ENCODE measurements at regions not wholly inside any gene's neighbourhood (a gene's known extent, or its start where the extent isn't known, plus 50 kb on each side); places are given as distances from the start of the nearest gene placed in this dataset.

DNA sequence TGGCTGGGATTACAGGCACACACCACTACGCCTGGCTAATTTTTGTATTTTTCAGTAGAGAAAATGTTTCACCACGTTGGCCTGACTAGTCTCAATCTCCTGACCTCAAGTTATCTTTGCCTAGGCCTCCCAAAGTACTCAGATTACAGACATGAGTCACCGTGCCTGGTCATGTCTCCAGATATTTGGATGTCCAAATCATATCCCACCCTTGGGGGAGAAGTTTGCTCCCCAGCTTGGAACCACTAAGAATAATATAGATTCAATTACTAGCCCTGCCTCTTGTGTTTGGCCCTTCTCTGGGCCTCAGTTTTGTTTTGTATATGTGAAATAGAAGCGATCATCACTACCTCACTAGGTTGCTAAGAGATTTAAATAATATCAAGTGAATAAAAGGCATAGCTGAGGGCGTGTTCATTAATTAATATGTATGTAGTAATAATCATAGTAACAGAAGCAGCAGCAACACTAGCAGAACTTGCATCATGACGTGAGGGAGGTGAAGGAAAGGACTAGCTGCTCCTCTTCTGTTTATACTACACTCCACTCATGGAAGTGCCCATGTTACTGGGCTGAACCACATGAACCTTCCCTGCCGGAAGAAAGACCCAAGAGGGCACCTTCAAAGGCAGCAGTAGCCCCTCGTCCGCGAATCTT is 253.6 kb upstream of the XYLT1 start:
- no peak overlapping the region for H3K27ac ChIP-seq (ENCODE audit: extremely low read depth, low read depth, low read length)
- H3K4me1 ChIP-seq (ENCODE audit: control insufficient read depth, insufficient read depth, low read length) = no peaks in the 10 kb centered on the region
- POLR2A ChIA-PET = no interaction called here
- H3K9me3 ChIP-seq (ENCODE audit: control insufficient read depth, insufficient read depth, low read depth, low read length) = no peaks in the 10 kb centered on the region
- TF ChIP-seq, protein P1, sequence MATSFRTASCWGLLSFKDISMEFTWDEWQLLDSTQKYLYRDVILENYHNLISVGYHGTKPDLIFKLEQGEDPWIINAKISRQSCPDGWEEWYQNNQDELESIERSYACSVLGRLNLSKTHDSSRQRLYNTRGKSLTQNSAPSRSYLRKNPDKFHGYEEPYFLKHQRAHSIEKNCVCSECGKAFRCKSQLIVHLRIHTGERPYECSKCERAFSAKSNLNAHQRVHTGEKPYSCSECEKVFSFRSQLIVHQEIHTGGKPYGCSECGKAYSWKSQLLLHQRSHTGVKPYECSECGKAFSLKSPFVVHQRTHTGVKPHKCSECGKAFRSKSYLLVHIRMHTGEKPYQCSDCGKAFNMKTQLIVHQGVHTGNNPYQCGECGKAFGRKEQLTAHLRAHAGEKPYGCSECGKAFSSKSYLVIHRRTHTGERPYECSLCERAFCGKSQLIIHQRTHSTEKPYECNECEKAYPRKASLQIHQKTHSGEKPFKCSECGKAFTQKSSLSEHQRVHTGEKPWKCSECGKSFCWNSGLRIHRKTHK (tag by site-specific recombination; IDR thresholded peaks at IDR 0.05) = no peak
- TF ChIP-seq ZNF473 (tag by site-specific recombination; IDR thresholded peaks at IDR 0.05) = no peak
- TF ChIP-seq, protein P2, sequence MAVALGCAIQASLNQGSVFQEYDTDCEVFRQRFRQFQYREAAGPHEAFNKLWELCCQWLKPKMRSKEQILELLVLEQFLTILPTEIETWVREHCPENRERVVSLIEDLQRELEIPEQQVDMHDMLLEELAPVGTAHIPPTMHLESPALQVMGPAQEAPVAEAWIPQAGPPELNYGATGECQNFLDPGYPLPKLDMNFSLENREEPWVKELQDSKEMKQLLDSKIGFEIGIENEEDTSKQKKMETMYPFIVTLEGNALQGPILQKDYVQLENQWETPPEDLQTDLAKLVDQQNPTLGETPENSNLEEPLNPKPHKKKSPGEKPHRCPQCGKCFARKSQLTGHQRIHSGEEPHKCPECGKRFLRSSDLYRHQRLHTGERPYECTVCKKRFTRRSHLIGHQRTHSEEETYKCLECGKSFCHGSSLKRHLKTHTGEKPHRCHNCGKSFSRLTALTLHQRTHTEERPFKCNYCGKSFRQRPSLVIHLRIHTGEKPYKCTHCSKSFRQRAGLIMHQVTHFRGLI (tag by site-specific recombination; IDR thresholded peaks at IDR 0.05) = no peak
- TF ChIP-seq ZNF37A (tag by site-specific recombination; IDR thresholded peaks at IDR 0.05) = no peak
- TF ChIP-seq GFI1B (tag by site-specific recombination; IDR thresholded peaks at IDR 0.05) = no peak
- TF ChIP-seq SALL2 (tag by site-specific recombination; IDR thresholded peaks at IDR 0.05; ENCODE audit: borderline replicate concordance) = no peak
- TF ChIP-seq ZFP69B (tag by site-specific recombination; IDR thresholded peaks at IDR 0.05) = no peak
- TF ChIP-seq MEIS1 (CRISPR knock-in tag; IDR thresholded peaks at IDR 0.05; ENCODE audit: borderline replicate concordance) = no peak
- no peak for TF ChIP-seq ZNF530 (tag by site-specific recombination; IDR thresholded peaks at IDR 0.05; ENCODE audit: low read depth)
- TF ChIP-seq ZSCAN16 (tag by site-specific recombination; IDR thresholded peaks at IDR 0.05) = no peak
- TF ChIP-seq ZNF302 (tag by site-specific recombination; IDR thresholded peaks at IDR 0.05; ENCODE audit: low read depth) = no peak
- TF ChIP-seq ZNF292 (tag by site-specific recombination; IDR thresholded peaks at IDR 0.05; ENCODE audit: borderline replicate concordance, low read depth) = no peak
- no peak for TF ChIP-seq ZNF785 (tag by site-specific recombination; IDR thresholded peaks at IDR 0.05)
- TF ChIP-seq ZNF24 (tag by site-specific recombination; IDR thresholded peaks at IDR 0.05) = no peak
- TF ChIP-seq, protein P3, sequence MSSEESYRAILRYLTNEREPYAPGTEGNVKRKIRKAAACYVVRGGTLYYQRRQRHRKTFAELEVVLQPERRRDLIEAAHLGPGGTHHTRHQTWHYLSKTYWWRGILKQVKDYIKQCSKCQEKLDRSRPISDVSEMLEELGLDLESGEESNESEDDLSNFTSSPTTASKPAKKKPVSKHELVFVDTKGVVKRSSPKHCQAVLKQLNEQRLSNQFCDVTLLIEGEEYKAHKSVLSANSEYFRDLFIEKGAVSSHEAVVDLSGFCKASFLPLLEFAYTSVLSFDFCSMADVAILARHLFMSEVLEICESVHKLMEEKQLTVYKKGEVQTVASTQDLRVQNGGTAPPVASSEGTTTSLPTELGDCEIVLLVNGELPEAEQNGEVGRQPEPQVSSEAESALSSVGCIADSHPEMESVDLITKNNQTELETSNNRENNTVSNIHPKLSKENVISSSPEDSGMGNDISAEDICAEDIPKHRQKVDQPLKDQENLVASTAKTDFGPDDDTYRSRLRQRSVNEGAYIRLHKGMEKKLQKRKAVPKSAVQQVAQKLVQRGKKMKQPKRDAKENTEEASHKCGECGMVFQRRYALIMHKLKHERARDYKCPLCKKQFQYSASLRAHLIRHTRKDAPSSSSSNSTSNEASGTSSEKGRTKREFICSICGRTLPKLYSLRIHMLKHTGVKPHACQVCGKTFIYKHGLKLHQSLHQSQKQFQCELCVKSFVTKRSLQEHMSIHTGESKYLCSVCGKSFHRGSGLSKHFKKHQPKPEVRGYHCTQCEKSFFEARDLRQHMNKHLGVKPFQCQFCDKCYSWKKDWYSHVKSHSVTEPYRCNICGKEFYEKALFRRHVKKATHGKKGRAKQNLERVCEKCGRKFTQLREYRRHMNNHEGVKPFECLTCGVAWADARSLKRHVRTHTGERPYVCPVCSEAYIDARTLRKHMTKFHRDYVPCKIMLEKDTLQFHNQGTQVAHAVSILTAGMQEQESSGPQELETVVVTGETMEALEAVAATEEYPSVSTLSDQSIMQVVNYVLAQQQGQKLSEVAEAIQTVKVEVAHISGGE (tag by site-specific recombination; conservative IDR thresholded peaks at IDR 0.05; ENCODE audit: low read depth) = no peak
- TF ChIP-seq TRIM28 (IDR thresholded peaks at IDR 0.05; ENCODE audit: borderline replicate concordance, low read length) = no peak
- no peak for TF ChIP-seq ZNF48 (tag by site-specific recombination; IDR thresholded peaks at IDR 0.05)
- TF ChIP-seq, protein P4, sequence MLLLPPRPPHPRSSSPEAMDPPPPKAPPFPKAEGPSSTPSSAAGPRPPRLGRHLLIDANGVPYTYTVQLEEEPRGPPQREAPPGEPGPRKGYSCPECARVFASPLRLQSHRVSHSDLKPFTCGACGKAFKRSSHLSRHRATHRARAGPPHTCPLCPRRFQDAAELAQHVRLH (tag by site-specific recombination; IDR thresholded peaks at IDR 0.05) = no peak
- CTCF ChIA-PET = interaction anchor here (0.6 kb wide), 1 partner anchor 63 kb away, joined by 3 read pairs; no protein-coding TSS in a partner anchor
- H3K4me3 ChIP-seq (ENCODE audit: low read depth, low read length) = no peak overlapping the region
- H3K36me3 ChIP-seq (ENCODE audit: control insufficient read depth in 2 of 2, insufficient read depth in 1 of 2, low read length in 2 of 2) = no peaks in the 10 kb centered on the region

DNA sequence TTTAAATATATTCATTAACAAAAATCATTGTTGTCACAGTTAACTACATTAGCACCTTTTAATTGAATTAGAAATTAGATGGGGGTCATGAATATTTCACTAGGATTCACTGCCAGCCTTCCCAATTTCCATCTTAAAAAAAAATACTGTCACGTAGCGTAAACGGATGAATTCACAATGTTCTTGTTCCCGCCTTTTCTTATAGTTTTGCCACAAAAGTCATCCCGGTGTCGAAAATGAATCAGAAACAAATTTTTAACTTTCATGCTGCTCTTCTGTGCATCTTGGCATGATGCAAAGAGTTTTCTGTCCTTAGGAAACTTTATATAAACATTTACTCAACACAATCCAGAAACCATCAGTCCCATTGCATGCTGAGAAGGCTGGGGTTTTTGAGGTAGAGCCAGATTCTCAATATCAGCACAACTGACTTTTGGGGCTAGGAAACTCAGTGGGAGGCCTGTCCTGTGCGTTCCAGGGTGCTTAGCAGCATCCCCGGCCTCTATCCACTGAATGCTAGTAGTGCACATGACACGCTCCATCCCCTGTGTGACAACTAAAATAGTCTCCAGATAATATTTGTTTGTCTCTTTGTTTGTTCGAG is 252.9 kb upstream of the XYLT1 start:
- CTCF ChIA-PET = no interaction called here
- Histone ChIP-seq H3K9me3 (ENCODE audit: control insufficient read depth, insufficient read depth, low read depth, low read length) (no peaks in the 10 kb centered on the region), H3K4me1 (ENCODE audit: control insufficient read depth, insufficient read depth, low read length) (no peaks in the 10 kb centered on the region), H3K36me3 (ENCODE audit: control insufficient read depth in 2 of 2, insufficient read depth in 1 of 2, low read length in 2 of 2) (no peaks in the 10 kb centered on the region), H3K4me3 (ENCODE audit: low read depth, low read length) (no peak overlapping the region), H3K27ac (ENCODE audit: extremely low read depth, low read depth, low read length) (no peak overlapping the region)
- POLR2A ChIA-PET = no interaction called here
- TF ChIP-seq ZNF48 (tag by site-specific recombination; IDR thresholded peaks at IDR 0.05) (no peak), ZBTB21 (tag by site-specific recombination; IDR thresholded peaks at IDR 0.05) (no peak), ZNF133 (tag by site-specific recombination; IDR thresholded peaks at IDR 0.05) (no peak), KLF9 (tag by site-specific recombination; IDR thresholded peaks at IDR 0.05; ENCODE audit: low read depth) (no peak), GFI1B (tag by site-specific recombination; IDR thresholded peaks at IDR 0.05) (no peak), ZNF664 (tag by site-specific recombination; IDR thresholded peaks at IDR 0.05) (no peak), ZNF529 (tag by site-specific recombination; IDR thresholded peaks at IDR 0.05; ENCODE audit: insufficient replicate concordance) (no peak), ZNF510 (tag by site-specific recombination; IDR thresholded peaks at IDR 0.05; ENCODE audit: insufficient replicate concordance) (no peak), ZNF843 (tag by site-specific recombination; IDR thresholded peaks at IDR 0.05) (no peak)
- TF ChIP-seq, protein P5, sequence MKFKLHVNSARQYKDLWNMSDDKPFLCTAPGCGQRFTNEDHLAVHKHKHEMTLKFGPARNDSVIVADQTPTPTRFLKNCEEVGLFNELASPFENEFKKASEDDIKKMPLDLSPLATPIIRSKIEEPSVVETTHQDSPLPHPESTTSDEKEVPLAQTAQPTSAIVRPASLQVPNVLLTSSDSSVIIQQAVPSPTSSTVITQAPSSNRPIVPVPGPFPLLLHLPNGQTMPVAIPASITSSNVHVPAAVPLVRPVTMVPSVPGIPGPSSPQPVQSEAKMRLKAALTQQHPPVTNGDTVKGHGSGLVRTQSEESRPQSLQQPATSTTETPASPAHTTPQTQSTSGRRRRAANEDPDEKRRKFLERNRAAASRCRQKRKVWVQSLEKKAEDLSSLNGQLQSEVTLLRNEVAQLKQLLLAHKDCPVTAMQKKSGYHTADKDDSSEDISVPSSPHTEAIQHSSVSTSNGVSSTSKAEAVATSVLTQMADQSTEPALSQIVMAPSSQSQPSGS (tag by site-specific recombination; IDR thresholded peaks at IDR 0.05; ENCODE audit: low read depth) = no peak
